ENCODE measurements at regions not wholly inside any gene's neighbourhood (a gene's known extent, or its start where the extent isn't known, plus 50 kb on each side); places are given as distances from the start of the nearest gene placed in this dataset.

DNA sequence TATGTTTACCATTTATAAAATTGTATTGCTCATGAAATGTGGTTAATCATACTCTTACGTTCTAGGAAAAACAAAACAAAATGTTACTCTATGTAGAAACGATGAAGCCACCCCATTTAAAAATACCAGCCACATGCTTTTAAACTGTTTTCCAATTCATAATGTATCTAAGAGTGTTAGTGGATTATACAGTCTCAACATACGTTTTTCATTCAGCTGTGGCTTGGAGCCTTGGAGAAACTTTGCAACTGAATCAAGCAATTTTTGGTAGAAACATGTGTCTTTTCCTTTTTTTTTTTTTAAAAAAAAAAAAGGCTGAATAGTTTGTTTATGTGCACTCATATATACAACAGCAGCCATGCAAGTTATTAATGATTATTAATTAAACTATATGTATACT lies 378.0 kb upstream of the SEMA3D start:
- CTCF ChIA-PET = no interaction called here

GRCh38 chr7:85561706-85562105 lies 374.9 kb upstream of the SEMA3D start:
- Mint-ChIP-seq H3K9me3 (ENCODE audit: insufficient read depth) (no peaks in the 10 kb centered on the region), H3K36me3 (ENCODE audit: low read depth) (no peaks in the 10 kb centered on the region), H3K4me1 (ENCODE audit: low read depth) (no peaks in the 10 kb centered on the region), H3K27ac (no peak overlapping the region), H3K4me3 (no peak overlapping the region), H3K27me3 (ENCODE audit: low read depth) (no peaks in the 10 kb centered on the region)
- ChIA-PET POLR2A (no interaction called here), CTCF (no interaction called here)
- ATAC-seq (no peak), DNase-seq (no peak)

More for the DNA sequence above, 378.0 kb upstream of the SEMA3D start:
- no peak for ATAC-seq
- Mint-ChIP-seq H3K27me3 (ENCODE audit: low read depth) (no peaks in the 10 kb centered on the region), H3K4me1 (ENCODE audit: low read depth) (no peaks in the 10 kb centered on the region), H3K4me3 (no peak overlapping the region), H3K9me3 (ENCODE audit: insufficient read depth) (no peaks in the 10 kb centered on the region), H3K36me3 (ENCODE audit: low read depth) (no peaks in the 10 kb centered on the region), H3K27ac (no peak overlapping the region)
- DNase-seq = no peak
- POLR2A ChIA-PET = no interaction called here

DNA sequence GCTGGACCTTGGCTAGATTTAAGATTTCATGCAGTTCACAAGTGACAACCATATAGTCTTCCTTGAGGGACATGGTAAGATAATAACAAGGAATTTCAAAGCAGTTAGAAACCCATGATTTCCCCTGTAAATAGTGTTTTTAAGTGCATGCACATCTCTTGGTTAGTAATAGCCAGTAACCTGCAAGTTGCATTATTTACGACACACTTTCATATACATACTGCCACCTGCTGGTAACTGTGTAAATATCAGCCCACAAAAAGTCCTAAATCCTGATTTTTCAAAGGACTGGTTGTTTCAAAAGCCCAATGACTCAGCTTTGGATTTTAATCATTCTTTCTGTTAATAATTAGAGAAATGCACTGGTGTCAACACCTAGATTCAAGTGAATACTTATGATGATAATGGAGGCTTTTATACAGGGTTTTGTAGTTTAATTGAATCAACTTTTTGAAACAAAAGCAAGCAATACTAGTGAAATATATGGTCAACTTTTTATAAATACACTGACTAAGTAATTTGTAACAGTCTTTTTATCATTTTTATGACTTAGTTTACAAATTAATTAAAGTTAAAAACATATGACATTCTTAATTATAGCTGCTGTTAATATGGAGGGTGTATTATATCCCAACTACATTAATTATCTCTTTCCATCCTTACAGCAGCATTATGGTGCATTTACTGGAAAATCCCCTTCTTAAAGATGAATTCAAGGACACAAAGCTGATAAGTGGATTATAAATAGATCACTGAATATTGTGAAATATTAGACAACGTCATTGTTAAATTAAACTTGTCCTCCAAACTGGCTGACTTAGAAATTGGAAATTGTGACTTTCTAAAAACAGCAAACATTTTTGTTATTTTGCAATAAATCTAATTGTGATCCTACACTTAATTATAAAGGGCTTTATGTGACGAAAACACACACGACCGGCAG lies 367.7 kb upstream of the SEMA3D start:
- POLR2A ChIA-PET = no interaction called here
- no peak for DNase-seq
- no peak overlapping the region for H3K27ac Mint-ChIP-seq

DNA sequence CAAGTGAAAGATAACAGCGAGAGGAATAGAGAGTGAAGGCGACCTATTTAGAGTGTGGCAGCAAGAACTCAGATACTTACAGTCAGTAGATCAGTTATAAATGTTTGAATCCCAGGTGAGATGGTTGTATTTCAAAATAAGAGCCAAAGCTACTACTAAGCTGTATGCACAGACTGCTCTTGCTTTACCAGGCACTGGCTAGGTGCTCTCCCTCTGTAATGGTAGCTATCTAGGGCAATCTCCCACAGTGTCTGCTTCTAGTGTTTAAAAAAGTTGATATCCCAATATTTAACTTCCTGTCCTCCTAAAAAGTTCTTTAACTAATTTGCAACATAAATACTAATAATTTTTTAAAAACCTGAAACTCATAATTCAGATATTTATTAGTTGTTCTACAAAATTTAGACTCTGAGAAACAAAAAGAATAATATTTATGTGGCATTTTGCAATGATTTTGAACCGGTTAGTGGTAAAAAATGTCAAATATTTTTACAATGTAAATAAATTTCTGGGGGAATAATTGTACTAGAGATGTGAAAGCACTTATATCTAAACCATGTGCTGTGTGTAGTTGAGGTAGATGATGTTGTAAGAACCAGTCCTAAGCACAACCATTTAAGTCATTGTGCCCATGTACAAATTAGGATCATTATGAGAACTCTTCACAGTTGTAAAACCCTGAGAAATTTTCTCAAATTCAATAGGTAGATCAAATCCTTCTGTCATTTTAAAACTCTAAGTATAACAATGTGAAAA lies 349.3 kb upstream of the SEMA3D start:
- H3K36me3 Mint-ChIP-seq (ENCODE audit: low read depth) = no peaks in the 10 kb centered on the region
- no peaks in the 10 kb centered on the region for H3K9me3 Mint-ChIP-seq (ENCODE audit: insufficient read depth)
- DNase-seq (no peak), ATAC-seq (no peak)
- no peak overlapping the region for H3K4me3 Mint-ChIP-seq
- ChIA-PET POLR2A (no interaction called here), CTCF (no interaction called here)
- no peaks in the 10 kb centered on the region for H3K4me1 Mint-ChIP-seq (ENCODE audit: low read depth)
- H3K27me3 Mint-ChIP-seq (ENCODE audit: low read depth) = no peaks in the 10 kb centered on the region
- H3K27ac Mint-ChIP-seq = no peak overlapping the region

More for the DNA sequence above, 367.7 kb upstream of the SEMA3D start:
- Mint-ChIP-seq H3K4me3 (no peak overlapping the region), H3K36me3 (ENCODE audit: low read depth) (no peaks in the 10 kb centered on the region), H3K9me3 (ENCODE audit: insufficient read depth) (no peaks in the 10 kb centered on the region), H3K4me1 (ENCODE audit: low read depth) (no peaks in the 10 kb centered on the region), H3K27me3 (ENCODE audit: low read depth) (no peaks in the 10 kb centered on the region)
- no peak for ATAC-seq
- CTCF ChIA-PET = interaction anchor here (0.6 to 1.3 kb wide), 3 partner anchors 10 to 513 kb away, joined by 3 to 4 read pairs (median 3); no protein-coding TSS in a partner anchor

DNA sequence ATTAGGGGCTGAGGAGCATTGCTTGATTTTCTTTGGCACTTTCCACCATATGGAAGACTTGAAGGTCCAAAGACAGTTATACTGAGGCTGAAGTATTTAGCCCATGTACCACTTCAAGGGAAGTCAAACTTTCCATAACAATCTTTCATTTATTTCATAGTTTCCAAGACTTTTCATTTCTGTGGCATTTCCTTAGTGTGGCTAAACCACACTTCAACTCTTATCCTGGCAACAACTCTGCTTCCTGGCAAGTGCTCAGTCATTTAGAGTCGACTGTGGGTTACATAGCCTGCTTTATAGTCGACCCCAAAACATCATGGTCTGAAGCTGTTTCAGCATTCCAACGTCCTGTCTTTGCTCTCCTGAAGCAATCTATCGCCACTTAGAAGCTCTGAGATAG lies 343.0 kb upstream of the SEMA3D start:
- ChIA-PET CTCF (no interaction called here), POLR2A (no interaction called here)
- no peak overlapping the region for H3K27ac Mint-ChIP-seq
- no peaks in the 10 kb centered on the region for H3K4me1 Mint-ChIP-seq (ENCODE audit: low read depth)
- no peak overlapping the region for H3K4me3 Mint-ChIP-seq
- H3K36me3 Mint-ChIP-seq (ENCODE audit: low read depth) = no peaks in the 10 kb centered on the region
- no peak for DNase-seq
- no peaks in the 10 kb centered on the region for H3K27me3 Mint-ChIP-seq (ENCODE audit: low read depth)
- no peak for ATAC-seq
- no peaks in the 10 kb centered on the region for H3K9me3 Mint-ChIP-seq (ENCODE audit: insufficient read depth)

DNA sequence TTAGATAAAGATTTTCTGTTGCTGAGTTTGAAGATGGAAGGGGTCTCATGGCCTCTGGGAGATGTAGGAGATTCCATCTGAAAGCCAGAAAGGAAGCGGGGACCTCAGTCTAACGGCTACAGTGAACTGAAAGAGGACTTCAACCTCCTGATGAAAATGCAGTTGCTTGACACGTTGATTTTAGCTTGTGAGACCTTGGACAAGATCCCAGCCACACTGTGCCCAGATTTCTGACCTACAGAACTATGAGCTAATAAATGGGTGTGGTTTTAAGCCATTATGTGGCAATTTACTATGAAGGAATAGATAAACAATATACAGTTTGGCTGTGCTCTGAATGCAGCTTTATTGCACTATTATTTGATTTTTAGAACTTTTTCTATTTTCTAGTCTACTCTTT lies 342.3 kb upstream of the SEMA3D start:
- POLR2A ChIA-PET = no interaction called here
- Mint-ChIP-seq H3K4me1 (ENCODE audit: low read depth) (no peaks in the 10 kb centered on the region), H3K27ac (no peak overlapping the region), H3K36me3 (ENCODE audit: low read depth) (no peaks in the 10 kb centered on the region), H3K4me3 (no peak overlapping the region), H3K9me3 (ENCODE audit: insufficient read depth) (no peaks in the 10 kb centered on the region), H3K27me3 (ENCODE audit: low read depth) (no peaks in the 10 kb centered on the region)
- DNase-seq (no peak), ATAC-seq (no peak)
- CTCF ChIA-PET = no interaction called here

GRCh38 chr7:85528581-85528980 lies 341.7 kb upstream of the SEMA3D start:
- ChIA-PET CTCF (no interaction called here), POLR2A (no interaction called here)
- H3K36me3 Mint-ChIP-seq (ENCODE audit: low read depth) = no peaks in the 10 kb centered on the region
- H3K27me3 Mint-ChIP-seq (ENCODE audit: low read depth) = no peaks in the 10 kb centered on the region
- H3K4me3 Mint-ChIP-seq = no peak overlapping the region
- no peaks in the 10 kb centered on the region for H3K4me1 Mint-ChIP-seq (ENCODE audit: low read depth)
- DNase-seq (no peak), ATAC-seq (no peak)
- H3K27ac Mint-ChIP-seq = no peak overlapping the region
- no peaks in the 10 kb centered on the region for H3K9me3 Mint-ChIP-seq (ENCODE audit: insufficient read depth)

GRCh38 chr7:85525676-85526075 lies 338.8 kb upstream of the SEMA3D start:
- no peaks in the 10 kb centered on the region for H3K27me3 Mint-ChIP-seq (ENCODE audit: low read depth)
- ATAC-seq (no peak), DNase-seq (no peak)
- H3K27ac Mint-ChIP-seq = no peak overlapping the region
- ChIA-PET POLR2A (no interaction called here), CTCF (no interaction called here)
- no peaks in the 10 kb centered on the region for H3K4me1 Mint-ChIP-seq (ENCODE audit: low read depth)
- H3K4me3 Mint-ChIP-seq = no peak overlapping the region
- no peaks in the 10 kb centered on the region for H3K36me3 Mint-ChIP-seq (ENCODE audit: low read depth)
- H3K9me3 Mint-ChIP-seq (ENCODE audit: insufficient read depth) = no peaks in the 10 kb centered on the region

GRCh38 chr7:85522070-85522469 lies 335.2 kb upstream of the SEMA3D start:
- H3K27me3 Mint-ChIP-seq (ENCODE audit: low read depth) = no peaks in the 10 kb centered on the region
- no peaks in the 10 kb centered on the region for H3K4me1 Mint-ChIP-seq (ENCODE audit: low read depth)
- no peak for ATAC-seq
- ChIA-PET POLR2A (no interaction called here), CTCF (no interaction called here)
- no peaks in the 10 kb centered on the region for H3K36me3 Mint-ChIP-seq (ENCODE audit: low read depth)
- no peak overlapping the region for H3K27ac Mint-ChIP-seq
- H3K9me3 Mint-ChIP-seq (ENCODE audit: insufficient read depth) = no peaks in the 10 kb centered on the region
- DNase-seq = no peak
- H3K4me3 Mint-ChIP-seq = no peak overlapping the region

DNA sequence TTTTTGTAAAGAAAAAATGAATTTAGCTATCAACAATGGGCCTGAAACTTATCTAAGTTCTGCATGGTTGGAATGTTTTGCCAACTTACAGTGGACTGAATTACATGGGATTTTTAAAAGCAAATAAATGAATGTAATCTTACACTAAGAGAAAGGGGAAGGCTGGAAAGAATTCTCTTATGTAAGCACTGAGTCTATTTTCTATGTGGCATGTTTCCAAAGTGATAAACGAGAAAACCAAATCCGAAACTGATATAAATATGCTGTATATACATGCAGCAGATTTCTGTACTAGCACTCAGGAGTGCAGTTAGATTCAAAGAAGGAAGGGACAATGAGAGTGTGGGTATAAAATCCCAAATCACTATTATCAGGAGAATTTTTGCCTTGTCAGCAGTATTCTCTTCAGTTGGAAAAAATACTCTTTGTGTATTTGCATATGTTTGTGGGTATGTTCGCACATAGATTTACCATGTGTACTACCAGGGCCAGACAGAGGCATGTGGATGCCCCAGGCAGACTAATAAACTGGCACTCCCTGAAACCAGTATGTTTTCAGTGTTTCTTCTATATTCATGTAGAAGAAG lies 334.3 kb upstream of the SEMA3D start:
- ChIA-PET POLR2A (no interaction called here), CTCF (no interaction called here)
- no peaks in the 10 kb centered on the region for H3K27me3 Mint-ChIP-seq (ENCODE audit: low read depth)
- no peak overlapping the region for H3K4me3 Mint-ChIP-seq
- H3K36me3 Mint-ChIP-seq (ENCODE audit: low read depth) = no peaks in the 10 kb centered on the region
- DNase-seq (no peak), ATAC-seq (no peak)
- H3K9me3 Mint-ChIP-seq (ENCODE audit: insufficient read depth) = no peaks in the 10 kb centered on the region
- no peaks in the 10 kb centered on the region for H3K4me1 Mint-ChIP-seq (ENCODE audit: low read depth)
- no peak overlapping the region for H3K27ac Mint-ChIP-seq

DNA sequence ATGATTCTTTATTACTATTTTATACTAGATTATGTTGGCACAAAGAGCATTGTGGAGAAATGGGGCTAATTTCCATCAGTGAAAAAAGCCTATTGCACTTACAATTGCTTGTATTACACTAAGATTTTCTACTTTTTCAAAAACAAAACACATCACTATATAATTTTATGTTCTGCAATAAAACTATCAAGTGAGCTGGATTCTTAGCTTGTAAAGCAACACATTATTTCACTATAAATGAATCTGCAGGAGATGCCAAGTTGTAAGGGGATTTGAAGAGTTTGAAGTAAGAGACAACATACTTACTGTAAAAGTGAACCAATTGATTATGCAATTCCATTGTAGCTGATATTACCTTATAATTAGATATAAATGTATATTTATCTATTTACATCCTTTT lies 333.3 kb upstream of the SEMA3D start:
- Mint-ChIP-seq H3K9me3 (ENCODE audit: insufficient read depth) (no peaks in the 10 kb centered on the region), H3K36me3 (ENCODE audit: low read depth) (no peaks in the 10 kb centered on the region), H3K27ac (no peak overlapping the region), H3K4me1 (ENCODE audit: low read depth) (no peaks in the 10 kb centered on the region), H3K27me3 (ENCODE audit: low read depth) (no peaks in the 10 kb centered on the region), H3K4me3 (no peak overlapping the region)
- DNase-seq (no peak), ATAC-seq (no peak)
- CTCF ChIA-PET = no interaction called here
- POLR2A ChIA-PET = no interaction called here

- no peak overlapping the region for H3K4me3 Mint-ChIP-seq
- no peak for ATAC-seq
- no peak overlapping the region for H3K27ac Mint-ChIP-seq
- H3K4me1 Mint-ChIP-seq (ENCODE audit: low read depth) = no peaks in the 10 kb centered on the region
- no peaks in the 10 kb centered on the region for H3K27me3 Mint-ChIP-seq (ENCODE audit: low read depth)
- no peak for DNase-seq
- ChIA-PET CTCF (no interaction called here), POLR2A (no interaction called here)
- H3K36me3 Mint-ChIP-seq (ENCODE audit: low read depth) = no peaks in the 10 kb centered on the region
- no peaks in the 10 kb centered on the region for H3K9me3 Mint-ChIP-seq (ENCODE audit: insufficient read depth)
Observed at GRCh38 chr7:85516675-85517074, 329.8 kb upstream of the SEMA3D start.

Data from activated CD8-positive, alpha-beta T cell treated with anti-CD3 and anti-CD28 coated beads, Interleukin-2, amount 10 ng/mL, durations not matched to agents 7 days and 5 days (primary cell).